HCEC 1CT (cell line): ENCODE measurements at regions not wholly inside any gene's neighbourhood (a gene's known extent, or its start where the extent isn't known, plus 50 kb on each side); places are given as distances from the start of the nearest gene placed in this dataset.
A peak's percentile ranks its signal among the peaks of the same experiment; 100 is the strongest.
"Not testable (repeated sequence)": the region's sequence is repeated elsewhere in the genome, so short reads cannot be mapped to it uniquely, and the experiment has no call there.

Experiments
- DNase-seq: peaks from one replicate; pipeline ENCODE4 v3.0.0-alpha.2; 2017

GRCh38 chrX:109880629-109881028, 122.3 kb upstream of the TMEM164 start:
- no peak for DNase-seq

GRCh38 chrX:109886122-109886761, 116.7 kb upstream of the TMEM164 start:
- DNase-seq, result peak; percentile 41

- DNase-seq, result peak; percentile 12
These were observed 113.5 kb upstream of the TMEM164 start for GRCh38 chrX:109889289-109890006.

GRCh38 chrX:109890300-109890699, 112.6 kb upstream of the TMEM164 start:
- DNase-seq, result no peak

GRCh38 chrX:109890910-109891502, 111.9 kb upstream of the TMEM164 start:
- peak; percentile 30 for DNase-seq

GRCh38 chrX:109896024-109896423, 106.9 kb upstream of the TMEM164 start:
- DNase-seq, result not testable (repeated sequence)

GRCh38 chrX:109902665-109903064, 100.2 kb upstream of the TMEM164 start:
- peak; percentile 68 for DNase-seq

- no peak for DNase-seq
These were observed 91.9 kb upstream of the TMEM164 start for GRCh38 chrX:109911046-109911445.

GRCh38 chrX:109912993-109913392, 89.9 kb upstream of the TMEM164 start:
- DNase-seq, result not testable (repeated sequence)

- DNase-seq, result no peak
These were observed 88.6 kb upstream of the TMEM164 start for GRCh38 chrX:109914114-109914849.

GRCh38 chrX:109918753-109919152, 84.2 kb upstream of the TMEM164 start:
- DNase-seq, result no peak

GRCh38 chrX:109920325-109920724, 82.6 kb upstream of the TMEM164 start:
- no peak for DNase-seq

- DNase-seq, result no peak
These were observed 82.0 kb upstream of the TMEM164 start for GRCh38 chrX:109920868-109921267.

GRCh38 chrX:109922190-109922589, 80.7 kb upstream of the TMEM164 start:
- DNase-seq, result no peak

- DNase-seq, result not testable (repeated sequence)
These were observed 77.9 kb upstream of the TMEM164 start for GRCh38 chrX:109925003-109925402.

- DNase-seq, result no peak
These were observed 77.3 kb upstream of the TMEM164 start for GRCh38 chrX:109925656-109926055.

GRCh38 chrX:109926118-109926517, 76.8 kb upstream of the TMEM164 start:
- DNase-seq, result no peak

- no peak for DNase-seq
These were observed 75.9 kb upstream of the TMEM164 start for GRCh38 chrX:109926743-109927662.

GRCh38 chrX:109927663-109928273, 75.1 kb upstream of the TMEM164 start:
- no peak for DNase-seq

GRCh38 chrX:109928596-109929335, 74.1 kb upstream of the TMEM164 start:
- no peak for DNase-seq

GRCh38 chrX:109931677-109932076, 71.2 kb upstream of the TMEM164 start:
- no peak for DNase-seq
